ENCODE measurements at regions not wholly inside any gene's neighbourhood (a gene's known extent, or its start where the extent isn't known, plus 50 kb on each side); places are given as distances from the start of the nearest gene placed in this dataset.

- H3K9me3 ChIP-seq (ENCODE audit: control insufficient read depth, insufficient read depth, low read depth, low read length), result no peaks in the 10 kb centered on the region
- no peak overlapping the region for H3K9ac ChIP-seq (ENCODE audit: insufficient read depth, low read length)
- H2AFZ ChIP-seq (ENCODE audit: low read length), result no peak overlapping the region
- H3K27ac ChIP-seq (ENCODE audit: insufficient read depth, low read length), result no peak overlapping the region
- no peaks in the 10 kb centered on the region for H3K27me3 ChIP-seq (ENCODE audit: control insufficient read depth, insufficient read depth, low read length)
- H3K79me2 ChIP-seq (ENCODE audit: control insufficient read depth, insufficient read depth, low read length), result no peaks in the 10 kb centered on the region
- no peaks in the 10 kb centered on the region for H3K36me3 ChIP-seq (ENCODE audit: control insufficient read depth, insufficient read depth, low read length)
- no peaks in the 10 kb centered on the region for H4K20me1 ChIP-seq (ENCODE audit: control insufficient read depth, extremely low read depth, insufficient read depth, low read length)
- H3K4me1 ChIP-seq (ENCODE audit: control insufficient read depth, extremely low read depth, insufficient read depth, low read length), result no peaks in the 10 kb centered on the region
- no peak overlapping the region for H3K4me3 ChIP-seq (replicated peaks in 1 of 4; ENCODE audit: control extremely low read depth in 1 of 4, insufficient read depth in 1 of 4, low read depth in 3 of 4, low read length in 4 of 4)
- peak; percentile 39 to 63 for DNase-seq (ENCODE audit: low read depth in 2 of 2)
- H3K4me2 ChIP-seq (ENCODE audit: extremely low read depth, insufficient read depth, low read length), result no peak overlapping the region
- TF ChIP-seq EZH2 (IDR thresholded peaks at IDR 0.05; ENCODE audit: low read length, missing control alignments) (no peak), CTCF (conservative IDR thresholded peaks at IDR 0.05 in 1 of 2, IDR thresholded peaks at IDR 0.05 in 1 of 2; ENCODE audit: low read depth in 1 of 2, low read length in 2 of 2) (peak; percentile 52 to 57)
Measured at GRCh38 chr6:137799950-137800568, 67.0 kb upstream of the TNFAIP3 start.

GRCh38 chr6:137800762-137801161 lies 66.3 kb upstream of the TNFAIP3 start:
- H3K9ac ChIP-seq (ENCODE audit: insufficient read depth, low read length), result no peak overlapping the region
- H2AFZ ChIP-seq (ENCODE audit: low read length), result no peak overlapping the region
- no peaks in the 10 kb centered on the region for H3K79me2 ChIP-seq (ENCODE audit: control insufficient read depth, insufficient read depth, low read length)
- TF ChIP-seq EZH2 (IDR thresholded peaks at IDR 0.05; ENCODE audit: low read length, missing control alignments), result no peak
- TF ChIP-seq CTCF (conservative IDR thresholded peaks at IDR 0.05 in 1 of 2, IDR thresholded peaks at IDR 0.05 in 1 of 2; ENCODE audit: low read depth in 1 of 2, low read length in 2 of 2), result no peak
- H3K36me3 ChIP-seq (ENCODE audit: control insufficient read depth, insufficient read depth, low read length), result no peaks in the 10 kb centered on the region
- no peak overlapping the region for H3K4me2 ChIP-seq (ENCODE audit: extremely low read depth, insufficient read depth, low read length)
- no peak overlapping the region for H3K4me3 ChIP-seq (replicated peaks in 1 of 4; ENCODE audit: control extremely low read depth in 1 of 4, insufficient read depth in 1 of 4, low read depth in 3 of 4, low read length in 4 of 4)
- no peaks in the 10 kb centered on the region for H4K20me1 ChIP-seq (ENCODE audit: control insufficient read depth, extremely low read depth, insufficient read depth, low read length)
- H3K4me1 ChIP-seq (ENCODE audit: control insufficient read depth, extremely low read depth, insufficient read depth, low read length), result no peaks in the 10 kb centered on the region
- H3K9me3 ChIP-seq (ENCODE audit: control insufficient read depth, insufficient read depth, low read depth, low read length), result no peaks in the 10 kb centered on the region
- H3K27ac ChIP-seq (ENCODE audit: insufficient read depth, low read length), result no peak overlapping the region
- DNase-seq (ENCODE audit: low read depth in 2 of 2), result no peak
- no peaks in the 10 kb centered on the region for H3K27me3 ChIP-seq (ENCODE audit: control insufficient read depth, insufficient read depth, low read length)

- H3K9me3 ChIP-seq (ENCODE audit: control insufficient read depth, insufficient read depth, low read depth, low read length), result no peaks in the 10 kb centered on the region
- no peaks in the 10 kb centered on the region for H3K36me3 ChIP-seq (ENCODE audit: control insufficient read depth, insufficient read depth, low read length)
- H3K27ac ChIP-seq (ENCODE audit: insufficient read depth, low read length), result no peak overlapping the region
- no peak for DNase-seq (ENCODE audit: low read depth in 2 of 2)
- H3K4me1 ChIP-seq (ENCODE audit: control insufficient read depth, extremely low read depth, insufficient read depth, low read length), result no peaks in the 10 kb centered on the region
- TF ChIP-seq EZH2 (IDR thresholded peaks at IDR 0.05; ENCODE audit: low read length, missing control alignments) (no peak), CTCF (conservative IDR thresholded peaks at IDR 0.05 in 1 of 2, IDR thresholded peaks at IDR 0.05 in 1 of 2; ENCODE audit: low read depth in 1 of 2, low read length in 2 of 2) (no peak)
- H3K9ac ChIP-seq (ENCODE audit: insufficient read depth, low read length), result no peak overlapping the region
- no peaks in the 10 kb centered on the region for H4K20me1 ChIP-seq (ENCODE audit: control insufficient read depth, extremely low read depth, insufficient read depth, low read length)
- H3K4me2 ChIP-seq (ENCODE audit: extremely low read depth, insufficient read depth, low read length), result no peak overlapping the region
- no peaks in the 10 kb centered on the region for H3K27me3 ChIP-seq (ENCODE audit: control insufficient read depth, insufficient read depth, low read length)
- no peak overlapping the region for H3K4me3 ChIP-seq (replicated peaks in 1 of 4; ENCODE audit: control extremely low read depth in 1 of 4, insufficient read depth in 1 of 4, low read depth in 3 of 4, low read length in 4 of 4)
- H3K79me2 ChIP-seq (ENCODE audit: control insufficient read depth, insufficient read depth, low read length), result no peaks in the 10 kb centered on the region
- no peak overlapping the region for H2AFZ ChIP-seq (ENCODE audit: low read length)
Measured at GRCh38 chr6:137801352-137802114, 65.5 kb upstream of the TNFAIP3 start.
